Retina (tissue), 1 donor: ENCODE measurements at regions not wholly inside any gene's neighbourhood (a gene's known extent, or its start where the extent isn't known, plus 50 kb on each side); places are given as distances from the start of the nearest gene placed in this dataset.

Source experiments
- DNase-seq: peaks from one replicate; pipeline ENCODE4 v3.0.0-alpha.2; 2016

DNA sequence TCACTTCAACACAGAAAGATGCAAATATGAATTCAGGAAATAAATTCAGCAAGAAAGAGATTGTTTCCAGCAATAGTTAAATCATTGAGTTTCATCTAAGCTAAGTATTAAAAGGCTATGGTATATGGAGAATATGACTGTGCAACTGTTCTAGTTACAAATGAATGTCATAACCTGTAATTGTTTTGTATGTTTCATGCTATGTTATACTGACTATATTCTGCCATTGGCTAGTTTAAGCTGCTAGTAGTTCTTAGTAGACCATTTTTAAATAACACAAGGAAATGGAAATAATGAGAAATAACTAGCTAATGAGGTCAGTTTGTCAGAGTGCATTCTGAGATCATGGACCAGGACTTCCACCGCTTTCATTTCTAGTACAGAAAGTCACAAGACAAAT is 1154.9 kb upstream of the TMEFF2 start:
- no peak for DNase-seq

GRCh38 chr2:193348055-193348454 is 1153.3 kb upstream of the TMEFF2 start:
- DNase-seq: no peak

DNA sequence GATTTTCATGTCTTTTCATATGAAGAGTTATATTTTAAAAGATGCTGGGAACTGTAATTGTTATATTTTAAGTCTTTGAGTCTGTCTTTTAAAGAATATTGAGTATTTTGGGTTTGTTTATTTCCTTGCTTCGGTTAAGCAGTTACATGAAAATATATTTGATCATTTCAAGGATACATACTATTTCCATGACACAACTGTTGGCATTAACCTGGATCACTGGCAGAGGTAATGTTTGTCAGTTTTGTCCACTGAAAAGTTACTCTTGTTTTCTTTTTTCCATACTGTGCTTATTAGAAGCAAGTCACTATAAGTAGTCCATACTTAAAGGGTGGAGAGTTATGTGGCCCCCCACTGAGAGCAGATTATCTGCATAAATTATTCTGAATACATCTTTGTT is 1142.0 kb upstream of the TMEFF2 start:
- no peak for DNase-seq

- DNase-seq: no peak
These were observed 1139.7 kb upstream of the TMEFF2 start for GRCh38 chr2:193334401-193334800.

DNA sequence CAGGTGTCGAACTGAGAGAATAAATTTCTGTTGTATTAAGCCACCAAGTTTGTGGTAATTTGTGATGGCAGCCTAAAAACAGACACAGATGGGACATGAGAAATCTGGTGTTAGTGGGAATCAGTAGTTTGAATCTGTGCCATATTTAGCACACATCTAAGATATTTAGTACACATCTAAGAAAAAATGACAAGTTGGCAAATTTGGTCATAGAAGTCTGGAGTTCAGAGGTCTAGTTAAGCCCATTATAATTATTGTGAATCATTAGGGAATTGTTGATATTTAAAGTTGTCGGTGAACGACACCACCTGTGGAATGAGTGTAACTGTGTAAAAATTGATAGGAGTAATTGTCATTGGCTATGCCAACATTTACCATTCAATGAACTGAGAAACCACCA is 1138.8 kb upstream of the TMEFF2 start:
- no peak for DNase-seq

DNA sequence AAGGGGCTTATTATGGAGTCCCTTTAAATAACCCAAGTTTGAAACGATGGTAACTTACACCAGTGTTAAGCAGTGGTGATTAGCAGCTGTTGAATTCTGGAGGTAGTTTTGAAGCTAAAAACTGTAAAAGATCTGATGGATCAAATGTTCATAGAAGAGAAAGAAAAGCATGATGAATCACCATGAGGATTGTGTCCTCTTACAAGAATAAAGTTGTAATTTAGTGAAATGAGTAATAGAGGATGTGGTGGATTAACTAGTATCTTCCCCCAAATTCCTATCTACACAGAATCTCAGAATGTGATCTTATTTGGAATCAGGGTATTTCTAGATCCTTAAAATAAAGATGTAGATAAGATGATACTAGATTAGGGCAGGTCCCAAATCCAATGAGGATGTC is 1138.2 kb upstream of the TMEFF2 start:
- DNase-seq: no peak

GRCh38 chr2:193331676-193332075 is 1136.9 kb upstream of the TMEFF2 start:
- no peak for DNase-seq

- no peak for DNase-seq
These were observed 1131.6 kb upstream of the TMEFF2 start for GRCh38 chr2:193326296-193326695.

GRCh38 chr2:193315428-193316091 is 1120.8 kb upstream of the TMEFF2 start:
- DNase-seq: no peak

DNA sequence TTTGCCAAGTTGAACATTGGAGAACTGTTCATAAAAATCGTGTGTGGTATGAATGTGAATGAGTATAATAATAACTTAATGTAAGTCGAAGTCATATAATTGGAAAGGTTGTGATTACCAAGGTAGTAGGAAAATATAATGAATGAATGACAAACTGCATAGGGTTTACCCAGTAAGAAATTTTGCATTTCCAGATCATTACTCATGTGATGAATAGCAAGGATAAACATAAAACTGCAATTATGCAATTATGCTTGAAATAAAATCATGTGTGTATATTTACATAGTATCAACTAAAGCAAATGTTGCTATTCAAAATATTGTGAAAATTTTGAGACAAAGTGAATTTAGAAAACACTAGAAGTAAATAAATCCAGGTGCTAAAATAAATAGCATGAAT is 1108.7 kb upstream of the TMEFF2 start:
- DNase-seq: no peak

- DNase-seq: no peak
These were observed 1099.6 kb upstream of the TMEFF2 start for GRCh38 chr2:193294371-193294770.

GRCh38 chr2:193279361-193279760 is 1084.6 kb upstream of the TMEFF2 start:
- DNase-seq: no peak

GRCh38 chr2:193276988-193277387 is 1082.3 kb upstream of the TMEFF2 start:
- DNase-seq: no peak

DNA sequence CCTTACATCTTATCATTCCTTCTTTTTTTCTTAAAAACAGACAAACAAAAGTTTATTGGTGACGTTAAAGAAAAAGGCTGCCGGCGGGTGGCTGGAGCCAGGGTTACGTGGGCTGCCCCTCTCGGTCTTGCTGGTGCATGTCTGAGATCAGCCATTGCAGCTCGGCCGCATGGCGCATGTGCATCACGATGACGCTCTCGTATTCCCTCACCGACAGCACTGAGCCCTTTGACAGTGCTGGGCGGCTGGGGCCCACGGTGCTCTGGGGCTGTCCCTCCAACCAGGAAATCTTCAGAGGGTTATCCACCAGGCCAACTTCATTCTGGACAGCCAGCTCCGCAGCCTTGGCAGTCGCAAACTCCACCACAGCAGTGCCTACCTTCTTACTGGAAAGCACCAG is 1081.8 kb upstream of the TMEFF2 start:
- DNase-seq: no peak

DNA sequence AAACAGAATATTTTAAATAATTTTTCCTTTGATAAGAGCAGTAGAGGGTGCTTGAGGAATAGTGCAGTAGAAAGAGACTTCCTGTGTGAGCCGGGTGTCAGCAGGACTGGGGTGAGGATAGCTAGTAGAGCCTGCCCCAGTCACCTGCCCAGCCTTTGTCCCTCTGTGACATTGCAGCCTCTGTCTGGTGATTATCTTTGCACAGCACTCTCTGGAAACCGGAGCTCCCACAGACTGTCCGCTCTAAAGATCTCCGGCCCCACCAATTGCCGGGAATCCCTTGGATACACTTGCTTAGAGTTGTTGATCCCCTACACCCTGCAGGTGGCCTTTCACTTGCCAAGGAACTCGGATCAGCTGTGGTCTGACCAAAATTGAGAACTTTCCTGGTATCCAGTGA is 1081.3 kb upstream of the TMEFF2 start:
- no peak for DNase-seq

DNA sequence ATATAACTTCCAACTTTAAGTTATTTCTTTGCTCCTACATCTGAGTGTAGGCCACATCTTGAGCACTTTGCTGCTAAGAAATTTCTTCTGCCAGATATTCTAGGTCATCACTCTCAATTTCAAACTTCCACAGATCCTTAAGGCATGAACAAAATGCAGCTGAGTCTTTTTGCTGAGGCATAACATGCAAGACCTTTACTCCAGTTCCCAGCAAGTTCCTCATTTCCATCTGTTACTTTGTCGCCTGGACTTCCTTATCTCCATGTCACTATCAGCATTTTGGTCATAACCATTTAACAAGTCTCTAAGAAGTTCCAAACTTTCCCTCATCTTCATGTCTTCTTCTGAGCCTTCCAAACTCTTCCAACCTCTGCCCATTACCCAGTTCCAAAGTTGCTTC is 1077.3 kb upstream of the TMEFF2 start:
- no peak for DNase-seq

- no peak for DNase-seq
These were observed 1076.1 kb upstream of the TMEFF2 start for GRCh38 chr2:193270816-193271215.

DNA sequence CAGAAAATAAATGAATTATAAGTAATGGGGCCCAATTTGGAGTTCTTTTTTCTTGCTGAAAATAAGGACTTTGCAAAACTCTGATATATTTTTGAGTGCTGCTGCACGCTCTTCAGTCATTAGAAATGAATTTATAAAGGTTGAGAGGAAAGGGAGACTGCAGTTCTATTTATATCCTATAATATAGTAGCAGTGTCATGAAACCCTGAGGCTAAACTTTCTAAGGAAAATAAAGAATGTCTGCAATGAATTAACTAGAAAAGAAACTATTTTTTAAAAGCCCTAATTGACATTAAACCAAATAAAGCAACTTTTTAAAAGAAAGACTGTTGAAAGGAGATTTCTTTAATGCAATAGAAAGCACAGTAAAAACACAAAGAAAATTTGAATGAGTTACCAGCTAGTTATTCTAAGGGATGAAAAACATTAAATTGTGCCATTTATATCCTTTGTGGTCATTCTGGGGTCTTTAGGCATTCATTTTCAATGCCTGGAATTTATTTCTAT is 1072.8 kb upstream of the TMEFF2 start:
- no peak for DNase-seq

GRCh38 chr2:193253014-193253530 is 1058.3 kb upstream of the TMEFF2 start:
- no peak for DNase-seq

DNA sequence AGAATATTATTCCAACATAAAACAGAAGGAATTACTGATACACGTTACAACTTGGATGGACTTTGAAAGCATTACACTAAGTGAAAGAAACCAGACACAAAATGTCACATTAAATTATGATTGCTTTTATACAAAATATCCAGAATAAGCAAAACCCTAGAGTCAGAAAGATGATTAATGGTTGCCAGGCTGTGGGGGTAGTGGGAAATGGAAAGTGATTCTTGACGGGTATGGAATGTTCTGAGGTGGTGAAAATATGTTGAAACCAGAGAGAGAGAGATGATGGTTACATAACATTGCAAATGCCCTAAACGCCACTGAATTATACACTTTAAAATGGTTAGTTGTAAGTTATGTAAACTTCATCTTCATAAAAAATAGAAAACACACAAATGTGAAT is 1057.2 kb upstream of the TMEFF2 start:
- DNase-seq: no peak

- no peak for DNase-seq
These were observed 1055.7 kb upstream of the TMEFF2 start for GRCh38 chr2:193250389-193250788.

GRCh38 chr2:193240752-193241151 is 1046.0 kb upstream of the TMEFF2 start:
- DNase-seq: no peak

DNA sequence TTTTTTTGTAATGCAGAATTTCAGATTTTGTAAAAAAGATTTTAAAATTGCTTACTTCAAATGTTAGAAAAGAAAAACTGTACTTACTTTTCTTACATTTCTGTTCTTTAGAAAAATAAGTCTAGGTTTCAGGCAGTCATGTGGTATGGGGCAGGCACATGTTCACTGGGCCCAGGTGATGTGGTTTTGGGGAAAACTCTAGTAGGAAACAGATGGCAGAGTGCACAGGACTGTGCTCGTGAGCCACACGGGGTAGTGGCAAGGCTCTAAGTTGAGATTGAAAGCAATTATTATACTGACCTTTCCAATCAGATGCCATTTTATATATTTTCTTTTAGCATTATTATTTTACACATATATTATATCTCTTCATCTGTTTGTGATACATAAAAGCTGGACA is 1036.9 kb upstream of the TMEFF2 start:
- no peak for DNase-seq

DNA sequence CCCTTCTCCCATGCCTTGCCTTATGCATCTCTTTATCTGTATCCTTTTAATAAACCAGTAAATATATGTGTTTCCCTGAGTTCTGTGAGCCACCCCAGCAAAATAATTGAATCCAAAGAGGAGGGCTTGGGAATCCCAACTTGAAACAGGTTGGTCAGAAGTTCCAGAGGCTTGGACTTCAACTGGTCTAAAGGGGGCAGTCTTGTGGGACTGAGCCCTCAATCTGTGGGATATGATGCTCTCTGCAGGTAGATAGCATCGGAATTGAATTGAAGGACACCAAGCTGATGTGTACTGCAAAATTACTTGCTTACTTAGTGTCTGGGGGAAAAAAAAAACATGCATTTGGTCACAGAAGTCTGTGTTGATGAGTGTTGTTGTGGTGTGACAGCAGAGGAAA is 1033.5 kb upstream of the TMEFF2 start:
- no peak for DNase-seq

- no peak for DNase-seq
These were observed 1027.7 kb upstream of the TMEFF2 start for GRCh38 chr2:193222454-193222853.
